ENCODE measurements at regions not wholly inside any gene's neighbourhood (a gene's known extent, or its start where the extent isn't known, plus 50 kb on each side); places are given as distances from the start of the nearest gene placed in this dataset.

- H3K4me3 ChIP-seq (ENCODE audit: low read depth, low read length), result no peak overlapping the region
- H3K27me3 ChIP-seq (replicated peaks), result no peaks in the 10 kb centered on the region
- no peaks in the 10 kb centered on the region for H3K36me3 ChIP-seq (replicated peaks)
- no peak for TF ChIP-seq CTCF (IDR thresholded peaks at IDR 0.05; ENCODE audit: low read depth, low read length, missing control alignments)
- in situ Hi-C loops (cut with HindIII; ENCODE audit: low pct_ligation_motif_present, low sequenced_read_pairs), result no loop called here
- no peak for DNase-seq
- H3K27ac ChIP-seq, result no peak overlapping the region
Observed at GRCh38 chrX:80223982-80224579, 196.2 kb upstream of the TENT5D start.

GRCh38 chrX:80229626-80230025 lies 190.6 kb upstream of the TENT5D start:
- H3K27ac ChIP-seq, result no peak overlapping the region
- in situ Hi-C loops (cut with HindIII; ENCODE audit: low pct_ligation_motif_present, low sequenced_read_pairs), result no loop called here
- no peaks in the 10 kb centered on the region for H3K36me3 ChIP-seq (replicated peaks)
- no peak for DNase-seq
- no peaks in the 10 kb centered on the region for H3K27me3 ChIP-seq (replicated peaks)
- no peak overlapping the region for H3K4me3 ChIP-seq (ENCODE audit: low read depth, low read length)
- TF ChIP-seq CTCF (IDR thresholded peaks at IDR 0.05; ENCODE audit: low read depth, low read length, missing control alignments), result no peak

GRCh38 chrX:80237072-80237471 lies 183.2 kb upstream of the TENT5D start:
- no peak for TF ChIP-seq CTCF (IDR thresholded peaks at IDR 0.05; ENCODE audit: low read depth, low read length, missing control alignments)
- no peak overlapping the region for H3K27ac ChIP-seq
- DNase-seq, result no peak
- no peaks in the 10 kb centered on the region for H3K27me3 ChIP-seq (replicated peaks)
- H3K4me3 ChIP-seq (ENCODE audit: low read depth, low read length), result no peak overlapping the region
- H3K36me3 ChIP-seq (replicated peaks), result no peaks in the 10 kb centered on the region
- in situ Hi-C loops (cut with HindIII; ENCODE audit: low pct_ligation_motif_present, low sequenced_read_pairs), result no loop called here

GRCh38 chrX:80246271-80246670 lies 174.0 kb upstream of the TENT5D start:
- no peak for DNase-seq
- Histone ChIP-seq H3K4me3 (ENCODE audit: low read depth, low read length) (no peak overlapping the region), H3K36me3 (replicated peaks) (no peaks in the 10 kb centered on the region), H3K27ac (no peak overlapping the region), H3K27me3 (replicated peaks) (no peaks in the 10 kb centered on the region)
- no peak for TF ChIP-seq CTCF (IDR thresholded peaks at IDR 0.05; ENCODE audit: low read depth, low read length, missing control alignments)
- in situ Hi-C loops (cut with HindIII; ENCODE audit: low pct_ligation_motif_present, low sequenced_read_pairs), result no loop called here

GRCh38 chrX:80266287-80266686 lies 154.0 kb upstream of the TENT5D start:
- in situ Hi-C loops (cut with HindIII; ENCODE audit: low pct_ligation_motif_present, low sequenced_read_pairs), result no loop called here
- no peak for TF ChIP-seq CTCF (IDR thresholded peaks at IDR 0.05; ENCODE audit: low read depth, low read length, missing control alignments)
- no peak for DNase-seq
- no peak overlapping the region for H3K4me3 ChIP-seq (ENCODE audit: low read depth, low read length)
- no peaks in the 10 kb centered on the region for H3K27me3 ChIP-seq (replicated peaks)
- no peak overlapping the region for H3K27ac ChIP-seq
- no peaks in the 10 kb centered on the region for H3K36me3 ChIP-seq (replicated peaks)

- in situ Hi-C loops (cut with HindIII; ENCODE audit: low pct_ligation_motif_present, low sequenced_read_pairs), result no loop called here
- Histone ChIP-seq H3K27ac (no peak overlapping the region), H3K27me3 (replicated peaks) (no peaks in the 10 kb centered on the region), H3K36me3 (replicated peaks) (no peaks in the 10 kb centered on the region), H3K4me3 (ENCODE audit: low read depth, low read length) (no peak overlapping the region)
- DNase-seq, result no peak
- no peak for TF ChIP-seq CTCF (IDR thresholded peaks at IDR 0.05; ENCODE audit: low read depth, low read length, missing control alignments)
Observed at GRCh38 chrX:80266979-80267378, 153.3 kb upstream of the TENT5D start.

Data from brain microvascular endothelial cell (primary cell).